HG02763 (cell line): ENCODE measurements at regions not wholly inside any gene's neighbourhood (a gene's known extent, or its start where the extent isn't known, plus 50 kb on each side); places are given as distances from the start of the nearest gene placed in this dataset.
"Not testable (repeated sequence)": the region's sequence is repeated elsewhere in the genome, so short reads cannot be mapped to it uniquely, and the experiment has no call there.

Experiments
- ATAC-seq: cut with Tn5 transposase; IDR thresholded peaks from one replicate; pipeline ENCODE4 v1.9.1; 2021; ENCODE audit warnings: mild to moderate bottlenecking, moderate library complexity; ENCODE audit not compliant: unreplicated experiment

- not testable (repeated sequence) for ATAC-seq
Observed at GRCh38 chr6:63010962-63011361, 200.3 kb upstream of the FKBP1C start.

GRCh38 chr6:63014290-63014689 lies 197.0 kb upstream of the FKBP1C start:
- ATAC-seq = no peak

- no peak for ATAC-seq
Observed at GRCh38 chr6:63022631-63023030, 188.6 kb upstream of the FKBP1C start.

GRCh38 chr6:63023726-63024125 lies 187.5 kb upstream of the FKBP1C start:
- ATAC-seq = no peak

GRCh38 chr6:63049216-63049615 lies 162.1 kb upstream of the FKBP1C start:
- no peak for ATAC-seq

GRCh38 chr6:63053206-63053605 lies 158.1 kb upstream of the FKBP1C start:
- ATAC-seq = not testable (repeated sequence)

- no peak for ATAC-seq
Observed at GRCh38 chr6:63058601-63059000, 152.7 kb upstream of the FKBP1C start.

GRCh38 chr6:63063631-63064271 lies 147.5 kb upstream of the FKBP1C start:
- ATAC-seq = no peak

GRCh38 chr6:63066055-63066704 lies 145.1 kb upstream of the FKBP1C start:
- peak; percentile 73 for ATAC-seq

- no peak for ATAC-seq
Observed at GRCh38 chr6:63094947-63095346, 116.3 kb upstream of the FKBP1C start.

GRCh38 chr6:63097222-63097621 lies 114.0 kb upstream of the FKBP1C start:
- ATAC-seq = peak; percentile 55

GRCh38 chr6:63098789-63099188 lies 112.5 kb upstream of the FKBP1C start:
- no peak for ATAC-seq

- no peak for ATAC-seq
Observed at GRCh38 chr6:63099772-63100459, 111.4 kb upstream of the FKBP1C start.

- peak; percentile 72 for ATAC-seq
Observed at GRCh38 chr6:63114610-63115211, 96.6 kb upstream of the FKBP1C start.

GRCh38 chr6:63121166-63121565 lies 90.1 kb upstream of the FKBP1C start:
- ATAC-seq = no peak

- ATAC-seq = no peak
Observed at GRCh38 chr6:63140114-63140513, 71.2 kb upstream of the FKBP1C start.

- ATAC-seq = no peak
Observed at GRCh38 chr6:63140692-63141318, 70.5 kb upstream of the FKBP1C start.

- ATAC-seq = no peak
Observed at GRCh38 chr6:63149730-63150129, 61.5 kb upstream of the FKBP1C start.

GRCh38 chr6:63154535-63154934 lies 56.7 kb upstream of the FKBP1C start:
- ATAC-seq = no peak
